ENCODE measurements at regions not wholly inside any gene's neighbourhood (a gene's known extent, or its start where the extent isn't known, plus 50 kb on each side); places are given as distances from the start of the nearest gene placed in this dataset.

DNA sequence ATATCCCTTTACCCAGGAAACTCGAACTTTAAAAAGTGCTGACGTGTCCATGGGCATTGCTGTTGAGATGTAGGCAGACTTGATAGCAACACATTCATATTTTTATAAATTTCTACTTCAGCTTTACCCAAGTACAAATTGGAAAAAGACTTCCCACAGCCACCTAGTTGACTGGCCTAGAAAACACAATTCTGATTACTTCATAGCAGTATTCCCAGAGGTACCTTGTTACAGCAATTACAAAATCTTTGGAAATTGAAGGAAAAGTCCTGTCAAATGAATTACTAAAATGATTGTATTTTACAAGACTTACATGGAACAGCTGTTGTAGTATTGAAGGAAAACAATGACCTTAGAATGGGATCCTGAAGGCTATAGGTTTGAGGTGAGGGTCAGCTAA, 130.7 kb upstream of the NREP start:
- DNase-seq (ENCODE audit: low read depth, low spot score): no peak

DNA sequence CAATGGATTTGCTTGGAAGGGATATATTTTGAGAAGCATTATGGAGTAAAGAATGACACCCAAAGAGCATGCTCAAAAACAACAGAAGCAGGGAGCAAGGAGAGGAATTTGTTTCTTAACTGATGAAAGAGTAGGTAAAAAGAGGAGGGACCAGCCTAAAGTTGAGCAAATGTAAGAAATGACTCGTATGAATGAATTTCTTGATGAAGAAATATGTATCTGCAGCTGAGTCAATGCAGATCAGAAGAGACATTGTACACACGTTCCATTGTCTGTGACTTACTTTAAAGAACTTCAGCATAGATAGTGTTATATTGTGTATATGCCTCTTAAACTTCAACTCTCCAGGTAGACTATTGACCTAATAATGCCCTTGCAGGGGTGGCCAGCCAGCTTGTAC, 112.7 kb upstream of the NREP start:
- no peak for DNase-seq (ENCODE audit: low read depth, low spot score)

DNA sequence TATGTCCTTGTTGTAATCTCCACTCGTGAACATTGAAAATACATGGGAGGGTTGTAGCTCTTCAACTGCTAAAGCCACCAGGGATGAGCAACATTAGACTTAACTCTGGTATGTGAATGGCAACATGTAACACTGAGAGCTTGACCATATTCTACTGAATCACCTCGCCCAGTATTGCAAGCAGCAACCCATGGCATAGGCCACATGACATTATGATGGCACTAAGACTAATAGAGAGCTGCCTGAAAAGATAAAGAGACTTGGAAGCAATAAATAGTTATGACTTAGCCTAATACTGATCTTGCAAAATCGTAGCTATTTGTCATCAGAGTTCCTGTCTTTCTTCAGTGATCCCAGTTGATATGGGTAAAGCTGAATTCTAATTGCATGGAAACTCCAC, 108.4 kb upstream of the NREP start:
- DNase-seq (ENCODE audit: low read depth, low spot score): no peak

DNA sequence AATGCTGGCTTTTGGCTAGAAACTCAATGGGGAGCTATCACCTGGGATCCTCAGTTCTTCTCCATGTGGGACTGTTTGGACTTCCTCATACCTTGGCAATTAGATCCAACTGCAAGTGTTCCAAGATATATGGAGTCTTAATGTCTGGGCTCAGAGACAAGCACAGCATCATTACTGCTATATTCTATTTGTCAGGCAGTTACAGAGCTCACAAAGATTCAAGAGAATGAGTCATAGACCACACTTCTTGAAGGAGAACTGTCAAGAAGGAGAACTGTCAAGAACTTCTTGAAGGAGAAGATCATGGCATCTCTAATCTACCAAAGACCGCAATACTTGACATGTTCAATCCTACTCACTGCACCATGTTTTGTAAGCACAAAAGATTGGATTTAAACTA, 106.8 kb upstream of the NREP start:
- DNase-seq (ENCODE audit: low read depth, low spot score): no peak

DNA sequence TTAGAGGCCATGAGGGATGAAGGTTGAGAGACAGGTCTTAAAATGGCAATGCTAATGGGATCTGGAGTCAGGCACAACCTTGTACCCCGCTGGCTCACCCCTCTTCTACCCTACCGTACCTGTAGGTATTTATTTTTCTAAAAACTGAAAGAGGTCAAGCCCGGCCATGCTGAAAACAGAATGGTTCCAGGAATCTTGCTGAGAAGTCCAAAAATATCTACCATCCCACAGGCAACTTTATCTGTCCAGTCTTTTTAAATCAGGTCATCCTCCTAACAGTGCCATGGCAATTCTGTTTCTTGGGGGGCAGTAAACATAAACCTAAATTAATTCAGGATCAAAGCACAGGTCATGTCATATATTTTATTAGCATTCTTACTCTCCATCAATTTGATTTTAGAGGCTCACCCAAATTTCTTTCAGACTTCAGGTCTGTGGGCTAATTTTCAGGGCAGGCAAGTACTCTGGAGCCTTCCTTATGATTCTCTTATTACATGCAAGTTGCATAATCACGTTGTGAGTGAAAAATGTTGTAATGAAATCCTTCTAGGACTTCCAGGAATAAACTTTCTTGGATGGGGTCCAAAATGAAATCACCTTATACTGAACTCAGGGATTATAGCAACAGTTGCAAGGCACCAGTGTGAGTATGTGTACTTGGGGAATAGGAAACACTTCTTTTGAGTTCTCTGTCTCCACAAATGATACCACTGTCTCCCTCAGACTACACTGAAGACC, 102.7 kb upstream of the NREP start:
- DNase-seq (ENCODE audit: low read depth, low spot score): no peak

DNA sequence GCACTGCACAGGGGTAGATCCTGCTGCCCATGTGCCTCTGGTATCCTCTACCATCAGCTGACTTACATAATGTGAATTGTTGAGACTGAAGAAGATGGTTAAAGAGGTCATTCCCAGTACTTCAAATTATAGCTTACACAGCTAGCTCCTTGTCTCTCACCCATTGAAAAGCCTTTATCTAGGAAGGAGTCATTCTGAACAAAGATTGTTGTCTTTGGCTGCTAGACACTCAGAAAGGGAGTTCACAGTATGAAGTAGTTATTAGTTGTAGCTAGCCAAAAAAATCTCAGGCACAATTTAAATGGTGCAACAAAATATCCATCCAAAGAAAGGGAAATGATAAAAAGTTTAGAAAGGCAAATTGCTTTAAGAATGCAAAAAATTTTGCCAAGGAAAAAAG, 102.0 kb upstream of the NREP start:
- DNase-seq (ENCODE audit: low read depth, low spot score): no peak

DNA sequence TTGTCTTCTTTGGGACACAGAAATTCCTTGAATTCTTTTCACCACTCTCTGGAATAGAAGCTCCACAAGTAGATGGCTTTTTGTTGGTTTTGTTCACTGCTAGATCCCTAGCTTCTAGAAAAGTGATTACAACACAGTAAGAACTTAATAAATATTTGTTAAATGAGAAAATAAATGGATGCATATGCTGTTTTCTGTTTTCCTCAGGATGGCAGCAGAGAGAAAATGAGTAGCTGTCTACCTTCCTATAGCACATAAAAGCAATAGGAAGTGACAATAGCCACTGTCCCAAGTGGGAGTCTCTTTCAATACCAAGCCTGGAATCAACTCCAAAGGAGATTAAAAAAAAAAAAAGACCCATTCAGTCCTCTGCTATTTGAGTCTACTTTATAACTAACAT, 100.6 kb upstream of the NREP start:
- DNase-seq (ENCODE audit: low read depth, low spot score): no peak

DNA sequence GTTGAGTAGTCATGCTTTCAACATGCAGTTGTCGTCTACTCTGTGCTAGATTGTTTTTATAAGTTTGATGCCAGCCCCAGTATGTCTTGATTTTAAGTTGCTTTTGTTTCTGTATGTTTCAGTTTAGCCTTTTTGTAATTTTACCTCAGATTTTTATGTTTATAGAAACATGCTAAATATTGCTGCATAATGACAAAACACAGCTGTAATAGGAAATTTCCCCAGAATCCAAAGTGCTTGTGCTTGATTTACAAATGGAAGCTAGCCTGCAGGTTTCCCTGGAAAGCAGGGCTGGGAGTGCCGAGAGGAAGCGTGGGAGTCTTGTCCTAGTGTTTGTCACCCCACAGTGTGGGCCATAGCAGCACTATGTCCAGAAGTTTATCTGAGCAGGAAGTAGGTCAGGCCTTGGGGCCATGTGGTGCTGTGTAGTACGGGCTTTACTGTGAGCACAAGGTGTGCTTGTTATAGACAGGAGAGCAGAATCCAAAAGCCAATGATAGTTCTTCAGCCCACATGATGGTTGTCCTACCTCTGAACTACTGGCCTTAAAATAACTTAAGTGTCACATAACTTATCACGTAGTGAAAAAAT, 100.0 kb upstream of the NREP start:
- DNase-seq (ENCODE audit: low read depth, low spot score): no peak

DNA sequence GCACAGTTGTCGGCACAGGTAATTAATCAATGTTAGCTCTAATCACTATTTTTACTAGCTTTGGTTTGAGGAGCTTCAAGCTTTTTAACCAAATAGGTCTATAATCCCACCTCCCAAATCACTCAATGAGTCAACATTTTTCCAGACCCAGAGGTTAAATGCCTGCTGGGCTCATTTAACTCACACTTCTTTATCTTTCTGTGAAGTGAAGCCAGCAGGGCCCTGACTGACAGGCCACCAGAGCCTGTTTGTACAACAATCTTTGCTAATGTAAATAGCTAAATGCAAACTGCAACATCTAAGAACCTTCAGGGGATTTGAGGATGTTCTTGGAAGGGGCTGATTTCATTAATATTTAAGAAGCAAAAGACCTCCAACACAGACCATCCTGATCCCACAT, 98.4 kb upstream of the NREP start:
- DNase-seq (ENCODE audit: low read depth, low spot score): peak; percentile 67

DNA sequence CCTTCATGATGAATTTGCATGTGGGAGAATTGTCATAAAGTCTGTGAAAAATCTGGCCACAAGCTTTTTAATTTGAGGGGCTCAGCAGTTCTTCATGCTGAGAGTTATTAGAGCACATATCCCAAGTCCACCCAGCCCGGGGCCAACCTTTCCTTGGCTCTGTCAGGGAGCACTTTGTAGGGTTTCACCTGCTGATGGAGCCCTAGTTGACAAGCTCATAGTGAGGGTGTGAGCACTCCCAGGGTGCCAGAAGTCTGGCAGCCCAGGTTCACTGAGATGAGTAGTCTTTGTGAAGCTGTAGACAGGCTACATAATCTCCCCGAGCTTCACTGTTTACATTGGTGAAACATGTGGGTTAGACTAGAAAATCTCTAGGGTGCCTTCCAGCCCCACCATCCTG, 97.2 kb upstream of the NREP start:
- peak; percentile 11 for DNase-seq (ENCODE audit: low read depth, low spot score)

DNA sequence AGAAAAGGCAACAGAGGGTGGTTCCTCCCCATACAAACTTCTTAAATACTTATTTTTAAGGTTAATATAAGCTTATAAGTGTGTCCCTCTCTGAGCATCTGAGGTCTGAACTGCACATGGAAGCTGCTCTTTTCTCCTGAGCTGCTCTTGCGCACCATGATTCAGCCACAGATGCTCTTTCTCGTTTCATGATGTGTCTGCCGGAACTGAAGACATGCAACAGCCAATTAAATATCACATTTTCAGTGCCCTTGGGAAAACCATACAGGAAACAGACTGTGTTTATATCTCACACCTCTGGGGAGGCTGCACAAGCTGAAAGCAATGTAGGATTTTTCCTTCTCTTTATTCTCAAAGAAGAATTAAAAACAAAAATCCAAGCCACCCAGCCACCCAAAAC, 96.8 kb upstream of the NREP start:
- no peak for DNase-seq (ENCODE audit: low read depth, low spot score)

DNA sequence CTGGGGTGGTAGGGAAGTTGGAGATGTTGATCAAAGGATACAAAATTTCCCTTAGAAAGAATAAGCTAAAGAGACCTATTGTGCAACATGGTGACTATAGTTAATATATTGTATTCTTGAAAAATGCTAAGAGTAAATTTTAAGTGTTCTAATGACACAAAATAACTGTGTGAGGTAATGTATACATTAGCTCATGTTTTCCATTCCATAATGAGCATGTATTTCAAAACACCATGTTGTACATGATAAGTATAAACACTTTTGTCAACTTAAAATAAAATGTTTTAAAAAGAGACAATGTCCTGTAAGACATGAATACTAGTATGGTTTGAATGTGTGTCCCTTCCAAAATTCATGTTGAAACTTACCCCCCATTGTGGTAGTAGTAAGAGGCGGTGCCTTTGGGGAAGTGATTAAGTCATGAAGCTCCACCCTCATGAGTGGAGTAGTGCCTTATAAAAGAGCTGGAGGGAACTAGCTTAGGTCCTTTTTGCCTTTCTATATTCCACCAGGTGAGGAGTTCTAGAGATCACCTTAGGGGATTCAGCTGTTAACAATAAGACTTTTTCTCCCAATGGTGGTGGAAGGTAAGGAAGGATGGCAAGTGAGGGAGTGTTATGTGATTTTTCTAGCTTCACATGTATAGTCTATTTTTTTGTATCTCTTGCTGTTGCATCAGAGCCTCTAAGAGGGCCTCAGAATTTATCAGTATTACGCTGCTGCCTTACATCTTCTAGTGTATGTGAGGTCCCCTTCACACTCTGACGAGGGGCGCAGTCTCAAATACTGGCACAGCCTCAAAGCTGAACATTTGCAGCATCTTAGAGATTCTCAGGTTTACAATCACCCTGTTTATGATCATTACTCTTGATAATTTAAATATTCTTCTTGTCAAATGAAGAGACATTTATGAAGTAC, 94.9 kb upstream of the NREP start:
- DNase-seq (ENCODE audit: low read depth, low spot score): no peak

DNA sequence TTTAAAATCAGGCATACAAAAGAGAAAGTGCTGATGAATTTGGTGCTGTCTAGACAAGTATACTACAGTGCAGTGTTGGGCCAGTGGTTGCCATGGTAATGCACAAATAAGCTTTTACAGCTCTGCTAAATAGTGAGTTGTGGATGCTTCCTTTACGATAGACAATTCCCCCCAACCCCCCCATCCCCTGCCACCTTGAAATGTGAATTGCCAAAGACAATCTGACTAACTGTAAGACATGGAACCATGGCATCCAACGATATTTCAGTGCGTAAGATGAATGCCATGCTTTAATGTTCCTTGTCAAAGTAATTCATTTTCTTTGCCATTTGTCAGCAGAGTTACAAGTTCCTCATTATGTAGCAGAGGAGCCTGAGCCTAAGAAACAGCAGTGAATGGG, 91.5 kb upstream of the NREP start:
- no peak for DNase-seq (ENCODE audit: low read depth, low spot score)

DNA sequence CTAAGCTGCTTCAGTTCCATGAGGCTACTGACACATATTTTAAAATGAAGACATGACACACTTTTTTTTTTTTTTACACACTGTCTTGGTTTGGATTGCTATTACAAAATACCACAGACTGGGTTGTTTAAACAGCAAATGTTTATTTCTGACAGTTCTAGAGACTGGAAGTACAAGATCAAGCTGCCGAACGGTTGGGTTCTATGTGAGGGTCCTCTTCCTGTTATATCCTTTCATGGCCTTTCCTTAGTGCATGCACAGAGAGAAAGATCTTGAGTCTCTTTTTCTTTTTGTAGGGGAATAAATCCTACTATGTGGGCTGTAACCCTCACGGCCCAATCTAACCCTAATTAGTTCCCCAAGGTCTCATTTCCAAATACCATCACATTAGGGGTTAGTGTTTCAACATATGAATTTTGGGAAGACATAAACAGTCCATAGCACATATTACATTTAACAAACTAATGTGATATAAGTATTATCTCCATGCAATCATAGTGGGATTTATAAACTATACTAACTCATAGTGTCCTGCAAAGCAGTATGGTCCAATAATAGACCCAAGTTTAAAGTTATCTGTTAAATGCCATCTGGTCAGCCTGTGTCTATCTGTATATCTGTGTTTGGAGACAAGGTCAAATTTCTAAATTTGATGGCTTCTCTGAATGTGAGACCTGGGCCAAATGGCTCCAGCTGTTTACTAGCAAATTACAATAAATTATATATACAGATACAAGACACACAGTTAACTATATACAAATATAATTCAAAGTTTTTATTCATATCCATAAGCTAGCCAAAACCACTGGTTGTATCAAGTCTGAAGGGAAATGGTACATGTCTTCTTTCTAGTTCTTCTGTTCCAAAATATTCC, 90.3 kb upstream of the NREP start:
- DNase-seq (ENCODE audit: low read depth, low spot score): no peak

DNA sequence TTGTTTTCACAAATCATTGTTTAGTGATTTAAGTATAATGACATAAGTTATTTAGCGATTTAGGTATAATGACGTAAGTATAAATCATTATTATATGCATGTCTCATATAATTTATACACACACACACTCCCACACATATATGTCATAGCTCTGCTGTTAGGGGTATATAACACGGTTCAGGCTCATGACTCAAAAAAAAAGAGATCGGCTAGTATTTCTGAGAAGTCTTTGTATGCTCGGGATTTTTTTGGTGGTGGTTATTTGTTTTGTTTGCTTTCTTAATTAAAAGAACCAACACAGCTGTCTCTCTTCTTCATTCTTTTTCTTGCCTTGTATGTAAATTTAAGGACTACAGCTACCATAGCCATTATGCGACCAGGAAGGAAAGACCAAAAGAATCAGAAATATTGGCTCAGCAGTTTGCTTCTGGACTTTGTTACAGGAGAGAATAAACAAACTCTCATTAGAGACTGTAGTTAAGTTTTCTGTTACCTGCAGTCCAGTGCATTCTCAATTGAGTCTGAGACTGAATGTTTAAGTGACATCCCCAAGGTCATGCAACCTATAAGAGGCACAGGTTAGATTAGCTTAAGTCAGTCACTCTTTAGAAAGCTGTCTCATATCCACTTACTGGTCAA, 83.2 kb upstream of the NREP start:
- no peak for DNase-seq (ENCODE audit: low read depth, low spot score)

DNA sequence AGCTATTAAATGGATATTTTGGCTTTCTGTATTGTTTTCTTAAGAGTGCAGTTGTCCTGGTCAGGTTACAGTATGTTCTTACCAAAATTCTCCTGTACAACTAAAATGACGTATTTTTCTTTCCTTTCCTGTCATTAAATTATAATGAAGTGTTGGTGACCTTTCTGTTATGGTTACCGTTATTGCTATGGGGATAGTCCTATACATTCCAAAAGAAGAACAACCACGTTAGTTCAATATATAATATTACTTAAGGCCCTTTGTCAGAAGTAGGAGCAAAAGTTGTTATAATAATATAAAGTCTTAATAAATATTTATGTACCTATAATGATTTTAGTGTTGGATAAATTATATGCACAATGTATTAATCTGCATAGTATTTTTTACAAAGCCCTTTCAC, 82.4 kb upstream of the NREP start:
- no peak for DNase-seq (ENCODE audit: low read depth, low spot score)

DNA sequence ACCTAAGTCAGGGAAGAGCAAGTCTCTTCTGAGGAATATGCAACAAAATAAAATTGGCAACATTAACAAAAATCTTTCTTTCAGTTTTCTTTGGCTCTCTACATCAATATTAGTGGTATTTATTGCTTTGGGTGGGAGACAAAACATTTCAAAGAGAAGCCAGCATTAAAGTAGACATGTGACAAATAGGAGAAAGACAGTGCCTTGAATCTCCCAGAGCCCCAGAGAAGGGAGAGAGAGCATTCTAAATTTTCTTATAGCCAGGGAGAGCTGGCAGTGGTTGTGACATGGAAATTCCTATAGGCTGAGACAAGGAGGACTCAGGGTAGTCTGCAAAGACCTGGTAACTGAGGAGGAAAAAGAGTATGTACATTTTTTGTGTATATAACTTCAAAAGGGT, 79.4 kb upstream of the NREP start:
- DNase-seq (ENCODE audit: low read depth, low spot score): no peak

DNA sequence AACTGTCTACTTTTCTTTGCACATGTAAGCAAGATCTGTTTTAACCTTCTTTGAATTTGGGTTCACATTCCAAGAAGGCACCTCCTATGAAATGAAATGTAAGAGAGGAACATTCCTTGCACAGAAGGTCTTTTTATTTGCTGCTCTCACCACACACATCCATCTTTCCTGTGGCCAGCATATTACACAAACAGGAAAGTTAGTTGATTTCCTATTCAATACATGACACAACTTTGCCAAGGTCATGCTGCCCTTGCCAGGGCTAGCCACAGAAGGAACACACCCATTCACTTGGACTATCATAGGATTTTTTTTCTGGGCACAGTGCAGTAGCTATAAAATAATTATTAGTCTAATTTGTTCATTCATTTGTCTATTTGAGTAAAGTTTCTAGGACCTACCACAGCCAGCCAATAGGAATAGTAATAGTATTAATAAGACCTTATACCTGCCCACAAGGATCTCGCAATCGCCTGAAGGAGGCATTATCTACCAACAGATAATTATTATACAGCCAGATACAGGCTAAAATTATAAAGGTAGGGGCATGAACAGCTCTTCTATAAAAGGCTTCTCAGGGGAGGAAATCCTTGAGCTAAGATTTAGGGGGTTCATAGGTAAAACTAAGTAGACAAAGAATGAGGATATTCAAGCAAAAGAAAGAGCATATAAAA, 78.1 kb upstream of the NREP start:
- no peak for DNase-seq (ENCODE audit: low read depth, low spot score)

DNA sequence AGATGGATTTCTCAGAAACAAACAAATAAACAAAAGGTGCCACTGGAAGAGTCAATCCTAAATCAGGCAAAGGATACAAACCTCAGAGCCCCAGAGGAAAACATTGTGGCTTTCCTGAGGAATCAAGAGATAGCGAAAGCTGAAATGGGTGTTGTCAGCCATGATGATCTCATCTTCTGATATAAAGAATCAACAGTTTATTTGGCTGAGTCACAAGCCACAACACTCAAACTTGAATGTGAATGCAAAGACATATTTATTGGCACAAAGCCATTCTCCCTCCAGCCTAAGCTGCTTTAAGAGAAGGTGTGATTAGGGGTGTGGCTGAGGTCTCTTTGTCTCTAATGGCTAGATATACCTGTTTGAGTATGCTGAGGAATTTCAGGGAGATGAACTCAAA, 73.3 kb upstream of the NREP start:
- no peak for DNase-seq (ENCODE audit: low read depth, low spot score)

DNA sequence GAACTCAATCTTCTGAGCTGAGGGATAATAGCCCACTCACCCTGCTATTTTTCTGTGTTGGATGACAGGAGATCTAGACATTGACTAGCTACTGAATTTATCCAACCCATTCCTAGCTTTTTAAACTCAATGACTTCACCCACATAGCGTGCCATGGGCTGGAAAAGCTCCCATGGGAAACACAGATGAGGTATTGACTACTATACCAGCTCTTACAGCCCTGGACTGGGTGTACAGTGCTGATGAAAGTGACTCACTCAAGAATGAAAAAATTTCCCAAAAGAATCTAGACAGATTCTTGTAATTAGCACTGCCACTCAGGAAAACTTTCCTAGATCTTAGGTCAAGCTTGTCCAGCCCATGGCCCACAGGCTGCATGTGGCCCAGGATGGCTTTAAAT, 72.7 kb upstream of the NREP start:
- DNase-seq (ENCODE audit: low read depth, low spot score): no peak

DNA sequence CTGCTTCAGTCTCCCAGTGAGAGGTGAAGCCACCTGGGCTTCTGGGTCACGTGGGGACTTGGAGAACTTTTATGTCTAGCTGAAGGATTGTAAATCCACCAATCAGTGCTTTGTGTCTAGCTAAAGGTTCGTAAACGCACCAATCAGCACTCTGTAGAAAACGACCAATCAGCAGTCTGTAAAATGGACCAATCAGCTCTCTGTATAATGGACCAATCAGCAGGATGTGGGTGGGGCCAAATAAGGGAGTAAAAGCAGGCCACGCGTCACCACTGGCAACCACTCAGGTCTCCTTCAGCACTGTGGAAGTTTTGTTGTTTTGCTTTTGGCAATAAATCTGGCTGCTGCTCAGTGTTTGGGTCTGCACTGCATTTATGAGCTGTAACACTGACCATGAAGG, 69.1 kb upstream of the NREP start:
- DNase-seq (ENCODE audit: low read depth, low spot score): no peak
